22Rv1 (cell line): ENCODE measurements at regions not wholly inside any gene's neighbourhood (a gene's known extent, or its start where the extent isn't known, plus 50 kb on each side); places are given as distances from the start of the nearest gene placed in this dataset.

ENCODE experiments used
- H3K27ac ChIP-seq: fragments of 450-650 bp; 2 replicates; pipeline ENCODE4 v1.5.1; 2017
- ZFX ChIP-seq: fragments of 450-650 bp; IDR thresholded peaks from 2 replicates; pipeline ENCODE4 v1.6.1; 2017; ENCODE audit warnings: antibody characterized with exemption, borderline replicate concordance
- TF ChIP-seq, protein P1 (sequence below): fragments of 450-650 bp; IDR thresholded peaks from 2 replicates; pipeline ENCODE4 v1.5.1; 2017; ENCODE audit warnings: mild to moderate bottlenecking

DNA sequence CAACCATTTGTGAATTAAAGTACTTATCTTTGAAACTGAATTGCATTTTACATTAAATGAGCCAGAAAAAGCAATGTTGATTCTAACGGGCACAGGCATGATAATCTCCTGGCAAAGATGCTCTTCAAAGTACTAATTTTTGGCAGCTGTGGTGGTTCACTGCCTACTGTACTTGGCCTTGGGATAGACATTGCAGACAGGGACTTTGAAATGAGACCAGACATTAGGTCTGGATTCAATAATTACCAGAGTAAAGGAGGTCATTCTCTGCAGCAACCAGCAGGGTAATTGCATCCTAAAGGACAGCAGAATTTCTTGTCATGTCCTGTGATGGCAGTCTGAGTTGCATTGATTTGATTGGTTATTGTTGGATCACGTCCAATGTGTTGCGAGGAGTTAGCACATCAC lies 986.5 kb downstream of the TDRD15 start:
- H3K27ac ChIP-seq: no peak overlapping the region
- TF ChIP-seq ZFX: no peak
- TF ChIP-seq, protein P1, sequence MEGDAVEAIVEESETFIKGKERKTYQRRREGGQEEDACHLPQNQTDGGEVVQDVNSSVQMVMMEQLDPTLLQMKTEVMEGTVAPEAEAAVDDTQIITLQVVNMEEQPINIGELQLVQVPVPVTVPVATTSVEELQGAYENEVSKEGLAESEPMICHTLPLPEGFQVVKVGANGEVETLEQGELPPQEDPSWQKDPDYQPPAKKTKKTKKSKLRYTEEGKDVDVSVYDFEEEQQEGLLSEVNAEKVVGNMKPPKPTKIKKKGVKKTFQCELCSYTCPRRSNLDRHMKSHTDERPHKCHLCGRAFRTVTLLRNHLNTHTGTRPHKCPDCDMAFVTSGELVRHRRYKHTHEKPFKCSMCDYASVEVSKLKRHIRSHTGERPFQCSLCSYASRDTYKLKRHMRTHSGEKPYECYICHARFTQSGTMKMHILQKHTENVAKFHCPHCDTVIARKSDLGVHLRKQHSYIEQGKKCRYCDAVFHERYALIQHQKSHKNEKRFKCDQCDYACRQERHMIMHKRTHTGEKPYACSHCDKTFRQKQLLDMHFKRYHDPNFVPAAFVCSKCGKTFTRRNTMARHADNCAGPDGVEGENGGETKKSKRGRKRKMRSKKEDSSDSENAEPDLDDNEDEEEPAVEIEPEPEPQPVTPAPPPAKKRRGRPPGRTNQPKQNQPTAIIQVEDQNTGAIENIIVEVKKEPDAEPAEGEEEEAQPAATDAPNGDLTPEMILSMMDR: no peak

DNA sequence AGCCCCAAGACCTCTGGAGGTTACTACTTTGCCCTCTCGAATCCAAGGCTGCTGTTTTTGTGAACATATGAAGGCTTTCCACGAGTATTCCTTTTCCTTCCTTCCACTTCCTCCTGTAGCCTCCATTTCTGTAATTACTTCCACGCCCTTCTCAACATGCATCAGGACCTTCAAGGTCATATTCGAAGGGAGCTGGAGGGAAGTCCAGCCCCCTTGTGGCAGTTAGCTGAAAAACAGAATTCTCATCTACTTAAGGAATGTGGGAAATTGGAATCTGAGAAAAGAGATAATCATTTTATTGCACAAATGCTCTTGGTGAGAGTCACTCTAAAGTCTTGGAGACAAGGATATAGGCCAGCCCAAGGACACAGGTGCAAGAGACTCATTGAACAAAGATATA lies 1000.2 kb downstream of the TDRD15 start:
- no peak for TF ChIP-seq ZFX
- TF ChIP-seq, protein P1: peak; percentile 48

DNA sequence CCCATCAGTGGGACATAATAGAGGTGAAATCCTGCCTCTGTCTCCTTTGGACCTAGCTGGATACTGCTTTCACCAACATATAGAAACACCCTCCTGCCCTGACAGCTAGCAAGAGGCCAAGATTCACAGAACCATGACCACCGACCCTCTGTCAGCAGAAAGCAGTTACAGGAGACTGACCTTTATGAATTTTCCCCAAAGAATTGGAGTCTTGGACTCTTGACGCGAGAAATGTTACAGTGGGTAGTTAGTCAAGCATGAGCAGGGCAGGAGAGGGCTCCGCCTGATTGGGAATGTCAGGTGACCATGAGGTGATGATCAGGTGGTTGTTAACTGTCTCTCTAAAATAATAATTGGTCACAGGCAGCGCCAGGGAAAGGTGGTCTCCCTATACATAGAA lies 1002.3 kb downstream of the TDRD15 start:
- no peak for TF ChIP-seq ZFX
- TF ChIP-seq, protein P1: no peak
- no peak overlapping the region for H3K27ac ChIP-seq

More for the DNA sequence above, 1000.2 kb downstream of the TDRD15 start:
- no peak overlapping the region for H3K27ac ChIP-seq

DNA sequence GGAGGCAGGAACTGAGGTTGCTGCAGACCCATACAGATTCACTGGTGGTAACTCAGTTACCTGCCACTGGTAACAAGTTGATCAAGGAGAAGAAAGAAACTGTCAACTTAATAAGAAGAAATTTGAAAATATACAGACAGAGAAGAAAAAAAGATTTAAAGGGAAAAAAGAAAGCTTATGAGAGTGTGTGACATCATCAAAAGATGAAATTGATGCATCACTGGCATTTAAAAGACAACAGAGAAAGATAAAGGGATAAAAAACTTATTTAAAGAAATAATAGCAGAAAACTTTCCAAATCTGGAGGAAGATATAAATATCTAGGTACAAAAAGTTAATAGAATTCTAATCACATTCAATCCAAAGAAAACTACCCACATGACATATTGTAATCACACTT lies 1003.2 kb downstream of the TDRD15 start:
- TF ChIP-seq, protein P1: no peak
- H3K27ac ChIP-seq: no peak overlapping the region

DNA sequence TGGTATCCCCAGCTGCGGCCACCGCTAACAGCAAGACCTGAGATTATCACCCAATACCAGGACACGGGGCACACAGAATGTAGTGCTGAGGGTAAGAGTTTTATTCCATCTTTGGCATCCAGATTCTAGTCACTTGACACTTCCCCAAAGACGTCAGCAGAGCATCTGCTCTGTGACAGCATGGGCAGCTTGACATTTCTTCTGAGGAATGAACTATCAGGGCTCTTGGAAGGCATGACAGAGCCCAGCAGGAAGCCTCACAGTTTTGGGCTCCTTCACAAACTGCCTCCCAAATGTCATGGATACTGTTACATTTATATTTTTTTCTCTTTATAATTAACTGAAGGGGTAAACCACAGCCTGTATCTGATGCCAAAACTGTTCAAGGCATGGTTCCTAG lies 1010.7 kb downstream of the TDRD15 start:
- H3K27ac ChIP-seq: no peak overlapping the region
- no peak for TF ChIP-seq ZFX
- TF ChIP-seq, protein P1: no peak

DNA sequence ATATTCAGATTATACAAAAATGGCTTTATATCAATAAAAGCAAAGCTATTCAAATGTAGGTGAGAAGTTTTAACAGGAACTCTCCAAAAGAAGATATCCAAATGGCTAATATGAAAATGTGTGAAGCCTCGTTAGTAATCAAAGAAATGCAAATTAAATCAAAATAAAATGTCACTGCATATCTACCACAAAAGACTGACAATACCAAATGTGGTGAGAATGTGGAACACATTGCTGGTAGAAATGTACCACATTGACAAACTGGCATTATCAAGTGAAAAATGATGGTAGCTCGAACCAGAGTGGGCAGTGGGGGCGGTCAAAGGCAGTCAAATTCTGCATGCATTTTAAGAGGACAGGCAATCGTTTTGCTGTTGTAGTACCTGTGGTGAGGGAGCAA lies 1012.7 kb downstream of the TDRD15 start:
- no peak for TF ChIP-seq ZFX
- TF ChIP-seq, protein P1: no peak

DNA sequence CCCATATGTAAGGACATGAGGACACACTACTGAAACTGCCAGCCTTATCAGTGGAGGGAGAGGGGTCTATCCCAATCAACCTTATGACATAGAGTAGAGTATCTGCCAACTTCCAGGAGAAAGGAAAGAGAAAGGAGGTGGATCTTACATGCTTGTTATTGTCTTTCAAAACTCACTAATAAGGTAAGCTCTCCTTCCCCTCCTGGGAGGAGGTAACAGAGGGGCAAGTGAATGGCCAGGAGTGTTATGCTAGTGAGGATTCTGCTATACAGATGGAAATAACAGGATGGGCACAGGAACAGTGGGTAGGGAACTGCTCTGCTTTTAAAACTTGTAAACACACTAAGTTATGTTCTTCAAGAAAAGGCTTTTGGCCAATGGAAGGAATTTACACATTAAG lies 1020.1 kb downstream of the TDRD15 start:
- H3K27ac ChIP-seq: no peak overlapping the region
- TF ChIP-seq, protein P1: no peak
- no peak for TF ChIP-seq ZFX

More for the DNA sequence above, 1012.7 kb downstream of the TDRD15 start:
- no peak overlapping the region for H3K27ac ChIP-seq
